Psoas muscle (tissue), 7 donors: ENCODE measurements at regions not wholly inside any gene's neighbourhood (a gene's known extent, or its start where the extent isn't known, plus 50 kb on each side); places are given as distances from the start of the nearest gene placed in this dataset.
"Not testable (repeated sequence)": the region's sequence is repeated elsewhere in the genome, so short reads cannot be mapped to it uniquely, and the experiment has no call there.

Experiments used
- ATAC-seq, 4 donors: fragments of 200-7000 bp; cut with Tn5 transposase; one replicate each; pipeline ENCODE4 v1.9.1; 2020; ENCODE audit warnings: moderate library complexity in 3 of 4, mild to moderate bottlenecking in 2 of 4
- DNase-seq, 2 donors: peaks; one replicate each; pipeline ENCODE4 v3.0.0-alpha.2; 2020
- H3K27ac ChIP-seq: fragments of 200-600 bp; one replicate; pipeline ENCODE4 v1.8.0; 2022
- H3K27me3 ChIP-seq, 3 donors: fragments of 200-600 bp in 1 of 3; one replicate each; pipeline versions ENCODE4 v1.6.1 to v1.8.0; 2013 to 2022; ENCODE audit warnings: low read length in 2 of 3, mild to moderate bottlenecking in 2 of 3, moderate library complexity in 1 of 3; ENCODE audit not compliant: insufficient read depth in 3 of 3
- H3K36me3 ChIP-seq, 2 donors: fragments of 200-600 bp in 1 of 2; one replicate each; pipeline versions ENCODE4 v1.6.1 to v1.8.0; 2013 to 2022; ENCODE audit warnings: low read depth in 1 of 2, mild to moderate bottlenecking in 1 of 2, moderate library complexity in 1 of 2; ENCODE audit not compliant: insufficient read depth in 1 of 2
- H3K4me1 ChIP-seq: fragments of 200-600 bp; one replicate; pipeline ENCODE4 v1.8.0; 2022
- H3K4me3 ChIP-seq: fragments of 200-600 bp; one replicate; pipeline ENCODE4 v1.8.0; 2022; ENCODE audit warnings: mild to moderate bottlenecking
- H3K9me3 ChIP-seq: fragments of 200-600 bp; one replicate; pipeline ENCODE4 v1.8.0; 2022
- WGBS, 3 donors: extraction: QIAGEN DNeasy Blood & Tissue Kit; methylation state at CpG; one replicate each; pipeline versions ENCODE4 v1.1.6 to v1.1.7; 2013; 5-methylcytosine and 5-hydroxymethylcytosine counted together
- intact Hi-C, 2 donors: fragments of 100-400 bp; cut with DNase I; formaldehyde crosslinking; loops; one replicate each; pipeline versions ENCODE4 v1.11.0 to v1.14.2; 2022
- TF ChIP-seq, protein P1 (sequence below): fragments of 200-600 bp; IDR thresholded peaks from one replicate; pipeline ENCODE4 v1.8.0; 2022; ENCODE audit warnings: antibody characterized with exemption
- donor health status: healthy with polysubstance abuse.
- donor health status: DM: no; HTN: no; CAD: no; lungs with moderate emphysema.
- donor health status: Bipolar disorder and iron deficiency.
- donor health status: healthy.
- donor health status: DM: yes; HTN: yes; CAD: no.
- donor health status: DM: no; HTN: no; CAD: no.
- donor health status: DM: yes; HTN: yes; CAD: no.

DNA sequence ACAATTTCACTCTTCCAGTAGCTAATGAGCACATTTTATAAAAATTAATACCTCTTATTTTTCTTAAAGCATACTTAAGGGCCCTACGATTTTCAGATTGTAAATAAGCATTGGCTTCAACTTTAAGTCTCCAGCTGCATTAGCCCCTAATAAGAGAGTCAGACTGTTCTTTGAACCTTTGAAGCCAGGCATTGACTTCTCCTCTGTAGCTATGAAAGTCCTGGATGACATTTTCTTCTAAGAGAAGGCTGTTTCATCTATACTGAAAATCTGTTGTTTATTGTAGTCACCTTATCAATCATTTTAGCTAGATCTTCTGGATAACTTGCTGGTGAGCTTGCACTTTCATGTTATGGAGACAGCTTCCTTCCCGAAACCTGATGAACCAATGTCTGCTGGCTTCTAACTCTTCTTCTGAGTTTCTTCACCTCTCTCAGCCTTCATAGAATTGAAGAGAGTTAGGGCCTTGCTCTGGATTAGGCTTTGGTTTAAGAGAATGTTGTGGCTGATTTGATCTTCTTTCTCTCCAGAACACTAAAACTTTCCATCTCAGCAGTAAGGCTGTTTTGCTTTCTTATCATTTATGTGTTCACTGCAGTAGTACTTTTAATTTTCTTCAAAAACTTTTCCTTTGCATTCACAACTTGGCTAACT lies 377.1 kb upstream of the RGS6 start:
- no peak overlapping the region for H3K4me3 ChIP-seq
- intact Hi-C loops = no loop called here
- no peak for ATAC-seq
- H3K4me1 ChIP-seq = no peaks in the 10 kb centered on the region
- WGBS, 3 donors = 90 to 95% (median 94%) methylated on average over 2 of the region's 2 CpGs
- DNase-seq = no peak
- H3K36me3 ChIP-seq = no peaks in the 10 kb centered on the region
- no peak overlapping the region for H3K27ac ChIP-seq
- H3K27me3 ChIP-seq = no peaks in the 10 kb centered on the region
- H3K9me3 ChIP-seq = no peaks in the 10 kb centered on the region
- TF ChIP-seq, protein P1, sequence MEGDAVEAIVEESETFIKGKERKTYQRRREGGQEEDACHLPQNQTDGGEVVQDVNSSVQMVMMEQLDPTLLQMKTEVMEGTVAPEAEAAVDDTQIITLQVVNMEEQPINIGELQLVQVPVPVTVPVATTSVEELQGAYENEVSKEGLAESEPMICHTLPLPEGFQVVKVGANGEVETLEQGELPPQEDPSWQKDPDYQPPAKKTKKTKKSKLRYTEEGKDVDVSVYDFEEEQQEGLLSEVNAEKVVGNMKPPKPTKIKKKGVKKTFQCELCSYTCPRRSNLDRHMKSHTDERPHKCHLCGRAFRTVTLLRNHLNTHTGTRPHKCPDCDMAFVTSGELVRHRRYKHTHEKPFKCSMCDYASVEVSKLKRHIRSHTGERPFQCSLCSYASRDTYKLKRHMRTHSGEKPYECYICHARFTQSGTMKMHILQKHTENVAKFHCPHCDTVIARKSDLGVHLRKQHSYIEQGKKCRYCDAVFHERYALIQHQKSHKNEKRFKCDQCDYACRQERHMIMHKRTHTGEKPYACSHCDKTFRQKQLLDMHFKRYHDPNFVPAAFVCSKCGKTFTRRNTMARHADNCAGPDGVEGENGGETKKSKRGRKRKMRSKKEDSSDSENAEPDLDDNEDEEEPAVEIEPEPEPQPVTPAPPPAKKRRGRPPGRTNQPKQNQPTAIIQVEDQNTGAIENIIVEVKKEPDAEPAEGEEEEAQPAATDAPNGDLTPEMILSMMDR = no peak

DNA sequence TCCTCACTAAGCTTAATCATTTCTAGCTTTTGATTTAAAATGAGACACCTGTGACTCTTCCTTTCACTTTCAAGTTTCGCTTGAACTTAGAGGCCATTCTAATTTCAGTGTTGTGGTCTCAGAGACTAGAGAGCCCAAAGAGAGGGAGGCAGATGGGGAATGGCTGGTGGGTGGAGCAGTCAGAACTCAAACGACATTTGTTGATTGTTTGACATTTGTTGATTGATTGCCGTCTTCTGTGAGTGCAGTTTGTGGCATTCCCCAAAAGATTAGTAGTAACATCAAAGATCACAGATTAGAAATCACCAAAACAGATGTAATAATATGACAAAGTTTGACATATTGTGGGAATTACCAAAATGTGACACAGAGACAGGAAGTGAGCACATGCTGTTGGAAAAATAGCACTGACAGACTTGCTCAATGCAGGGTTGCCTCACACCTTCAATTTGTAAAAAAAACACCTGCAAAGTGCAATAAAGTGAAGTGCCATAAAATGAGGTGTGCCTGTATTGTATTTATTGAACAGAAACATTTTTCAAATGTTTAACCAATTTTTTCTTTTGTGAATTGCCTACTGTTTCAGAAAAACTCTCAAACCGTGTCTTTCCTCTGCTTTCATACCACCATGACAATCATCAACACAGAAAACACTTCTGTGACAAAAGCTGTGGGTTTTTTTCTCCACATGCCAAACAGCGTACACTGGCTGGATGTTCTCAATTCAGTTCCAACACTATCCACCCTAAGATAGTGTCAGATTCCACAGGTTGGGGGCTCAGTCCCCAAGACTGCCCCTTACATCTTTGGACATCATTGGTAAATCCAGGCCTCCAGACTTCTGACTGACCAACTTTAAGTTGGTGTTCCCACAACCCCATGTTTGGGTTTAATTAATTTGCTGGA lies 376.3 kb upstream of the RGS6 start:
- Histone ChIP-seq H3K4me3 (no peak overlapping the region), H3K36me3 (no peaks in the 10 kb centered on the region), H3K27ac (no peak overlapping the region), H3K4me1 (no peaks in the 10 kb centered on the region), H3K27me3 (no peaks in the 10 kb centered on the region), H3K9me3 (no peaks in the 10 kb centered on the region)
- 56 to 64% (median 62%) methylated on average over 5 of the region's 5 CpGs for WGBS, 3 donors
- no peak for ATAC-seq
- DNase-seq = no peak
- TF ChIP-seq, protein P1 = no peak
- intact Hi-C loops = no loop called here

DNA sequence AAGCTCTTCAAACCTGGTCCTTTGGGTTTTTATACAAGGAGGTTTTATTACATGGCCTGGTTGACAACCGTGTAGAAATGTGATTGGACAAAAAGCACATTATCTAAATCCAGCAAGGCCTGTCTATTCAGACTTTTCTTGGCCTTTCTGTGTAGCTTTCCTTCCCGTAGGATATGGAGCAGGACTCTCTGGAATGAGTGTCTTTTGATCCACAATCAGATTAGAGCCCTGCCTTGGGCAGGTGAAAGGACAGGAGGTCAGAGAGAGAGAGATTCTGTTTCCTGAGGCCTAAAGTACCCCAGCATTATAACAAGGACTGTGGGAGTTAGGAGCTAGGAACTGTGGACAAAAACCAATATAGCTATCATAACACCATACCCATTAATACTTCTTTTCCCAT lies 375.5 kb upstream of the RGS6 start:
- H3K9me3 ChIP-seq = no peaks in the 10 kb centered on the region
- no peaks in the 10 kb centered on the region for H3K27me3 ChIP-seq
- H3K4me3 ChIP-seq = no peak overlapping the region
- TF ChIP-seq, protein P1 = no peak
- no peaks in the 10 kb centered on the region for H3K4me1 ChIP-seq
- no peak overlapping the region for H3K27ac ChIP-seq
- intact Hi-C loops = no loop called here
- DNase-seq (no peak), ATAC-seq (no peak)
- no peaks in the 10 kb centered on the region for H3K36me3 ChIP-seq
- WGBS, 3 donors = 70 to 80% (median 72%) methylated on average over 2 of the region's 2 CpGs

DNA sequence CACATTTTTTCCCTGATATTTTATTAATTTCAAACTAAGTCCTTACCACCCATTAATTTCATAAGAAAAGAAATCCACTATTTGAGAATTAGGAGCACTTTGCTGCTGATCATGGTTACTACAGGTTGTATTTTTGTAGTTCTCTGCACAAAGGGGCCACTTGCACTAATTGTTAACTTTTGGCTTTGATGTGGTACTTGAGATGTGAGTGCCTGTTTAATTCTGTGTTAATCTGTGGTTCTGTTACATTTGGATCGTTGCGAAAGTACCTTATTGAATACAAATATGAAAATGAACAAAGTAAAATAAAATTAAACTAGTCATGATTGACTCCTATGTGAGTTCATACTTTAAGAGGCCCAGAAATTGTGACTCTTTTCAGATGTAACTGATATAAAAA lies 374.9 kb upstream of the RGS6 start:
- Histone ChIP-seq H3K4me1 (no peaks in the 10 kb centered on the region), H3K9me3 (no peaks in the 10 kb centered on the region), H3K27ac (no peak overlapping the region), H3K27me3 (no peaks in the 10 kb centered on the region), H3K36me3 (no peaks in the 10 kb centered on the region), H3K4me3 (no peak overlapping the region)
- intact Hi-C loops = no loop called here
- whole genome bisulfite sequencing, 3 donors = 94 to 99% (median 97%) methylated on average over 2 of the region's 2 CpGs
- no peak for DNase-seq
- TF ChIP-seq, protein P1 = no peak
- no peak for ATAC-seq

DNA sequence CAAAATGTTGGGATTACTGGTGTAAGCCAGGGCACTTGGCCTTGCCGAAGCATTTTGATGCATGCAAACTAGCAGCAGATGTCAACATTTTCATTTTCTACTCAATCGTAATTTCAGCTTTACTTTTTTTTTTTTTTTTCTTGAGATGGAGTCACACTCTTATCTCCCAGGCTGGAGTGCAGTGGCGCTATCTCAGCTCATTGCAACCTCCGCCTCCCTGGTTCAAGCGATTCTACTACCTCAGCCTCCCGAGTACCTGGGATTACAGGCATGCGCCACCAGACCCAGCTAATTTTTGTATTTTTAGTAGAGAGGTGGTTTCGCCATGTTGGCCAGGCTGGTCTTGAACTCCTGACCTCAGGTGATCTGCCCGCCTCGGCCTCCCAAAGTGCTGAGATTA lies 373.3 kb upstream of the RGS6 start:
- intact Hi-C loops = not testable (repeated sequence)

More for the DNA sequence above, 373.3 kb upstream of the RGS6 start:
- not testable (repeated sequence) for H3K36me3 ChIP-seq, H3K27ac ChIP-seq, ATAC-seq, DNase-seq, H3K27me3 ChIP-seq, H3K4me3 ChIP-seq, H3K4me1 ChIP-seq, H3K9me3 ChIP-seq
- 95 to 97% (median 97%) methylated on average over 10 of the region's 10 CpGs for WGBS, 3 donors
